ENCODE measurements at regions not wholly inside any gene's neighbourhood (a gene's known extent, or its start where the extent isn't known, plus 50 kb on each side); places are given as distances from the start of the nearest gene placed in this dataset.

GRCh38 chr4:74549936-74550335 lies 105.0 kb downstream of the AREG start:
- TF ChIP-seq CTCF (IDR thresholded peaks at IDR 0.05; ENCODE audit: unreplicated experiment) = no peak
- no peak for DNase-seq (ENCODE audit: low spot score)
- H3K9me3 Mint-ChIP-seq (ENCODE audit: unreplicated experiment) = no peaks in the 10 kb centered on the region
- H3K36me3 Mint-ChIP-seq (ENCODE audit: low read depth, unreplicated experiment) = no peaks in the 10 kb centered on the region
- no peak overlapping the region for H3K27ac Mint-ChIP-seq (ENCODE audit: unreplicated experiment)
- H3K4me3 Mint-ChIP-seq (ENCODE audit: unreplicated experiment) = no peak overlapping the region
- H3K4me1 Mint-ChIP-seq (ENCODE audit: unreplicated experiment) = no peaks in the 10 kb centered on the region
- no peaks in the 10 kb centered on the region for H3K27me3 Mint-ChIP-seq (ENCODE audit: unreplicated experiment)

- no peak overlapping the region for H3K4me3 Mint-ChIP-seq (ENCODE audit: unreplicated experiment)
- no peaks in the 10 kb centered on the region for H3K36me3 Mint-ChIP-seq (ENCODE audit: low read depth, unreplicated experiment)
- no peaks in the 10 kb centered on the region for H3K27me3 Mint-ChIP-seq (ENCODE audit: unreplicated experiment)
- no peaks in the 10 kb centered on the region for H3K9me3 Mint-ChIP-seq (ENCODE audit: unreplicated experiment)
- TF ChIP-seq CTCF (IDR thresholded peaks at IDR 0.05; ENCODE audit: unreplicated experiment) = no peak
- no peaks in the 10 kb centered on the region for H3K4me1 Mint-ChIP-seq (ENCODE audit: unreplicated experiment)
- no peak for DNase-seq (ENCODE audit: low spot score)
- no peak overlapping the region for H3K27ac Mint-ChIP-seq (ENCODE audit: unreplicated experiment)
Measured at GRCh38 chr4:74555231-74555630, 110.3 kb downstream of the AREG start.

GRCh38 chr4:74555843-74556242 lies 110.9 kb downstream of the AREG start:
- H3K27ac Mint-ChIP-seq (ENCODE audit: unreplicated experiment) = no peak overlapping the region
- no peak for TF ChIP-seq CTCF (IDR thresholded peaks at IDR 0.05; ENCODE audit: unreplicated experiment)
- H3K4me1 Mint-ChIP-seq (ENCODE audit: unreplicated experiment) = no peaks in the 10 kb centered on the region
- H3K27me3 Mint-ChIP-seq (ENCODE audit: unreplicated experiment) = no peaks in the 10 kb centered on the region
- H3K36me3 Mint-ChIP-seq (ENCODE audit: low read depth, unreplicated experiment) = no peaks in the 10 kb centered on the region
- H3K9me3 Mint-ChIP-seq (ENCODE audit: unreplicated experiment) = no peaks in the 10 kb centered on the region
- no peak for DNase-seq (ENCODE audit: low spot score)
- no peak overlapping the region for H3K4me3 Mint-ChIP-seq (ENCODE audit: unreplicated experiment)

GRCh38 chr4:74559853-74560252 lies 114.9 kb downstream of the AREG start:
- H3K36me3 Mint-ChIP-seq (ENCODE audit: low read depth, unreplicated experiment) = no peaks in the 10 kb centered on the region
- H3K27ac Mint-ChIP-seq (ENCODE audit: unreplicated experiment) = no peak overlapping the region
- no peak overlapping the region for H3K4me3 Mint-ChIP-seq (ENCODE audit: unreplicated experiment)
- DNase-seq (ENCODE audit: low spot score) = no peak
- H3K9me3 Mint-ChIP-seq (ENCODE audit: unreplicated experiment) = no peaks in the 10 kb centered on the region
- H3K27me3 Mint-ChIP-seq (ENCODE audit: unreplicated experiment) = peaks cover 1% of the 10 kb centered on the region
- H3K4me1 Mint-ChIP-seq (ENCODE audit: unreplicated experiment) = no peaks in the 10 kb centered on the region
- no peak for TF ChIP-seq CTCF (IDR thresholded peaks at IDR 0.05; ENCODE audit: unreplicated experiment)

GRCh38 chr4:74567981-74568380 lies 123.0 kb downstream of the AREG start:
- Mint-ChIP-seq H3K27ac (ENCODE audit: unreplicated experiment) (no peak overlapping the region), H3K36me3 (ENCODE audit: low read depth, unreplicated experiment) (no peaks in the 10 kb centered on the region), H3K4me1 (ENCODE audit: unreplicated experiment) (no peaks in the 10 kb centered on the region), H3K9me3 (ENCODE audit: unreplicated experiment) (no peaks in the 10 kb centered on the region), H3K4me3 (ENCODE audit: unreplicated experiment) (no peak overlapping the region), H3K27me3 (ENCODE audit: unreplicated experiment) (peaks cover 2% of the 10 kb centered on the region)
- no peak for DNase-seq (ENCODE audit: low spot score)
- TF ChIP-seq CTCF (IDR thresholded peaks at IDR 0.05; ENCODE audit: unreplicated experiment) = no peak

Data from endothelial cell (in vitro differentiated cells).